ENCODE measurements at regions not wholly inside any gene's neighbourhood (a gene's known extent, or its start where the extent isn't known, plus 50 kb on each side); places are given as distances from the start of the nearest gene placed in this dataset.

DNA sequence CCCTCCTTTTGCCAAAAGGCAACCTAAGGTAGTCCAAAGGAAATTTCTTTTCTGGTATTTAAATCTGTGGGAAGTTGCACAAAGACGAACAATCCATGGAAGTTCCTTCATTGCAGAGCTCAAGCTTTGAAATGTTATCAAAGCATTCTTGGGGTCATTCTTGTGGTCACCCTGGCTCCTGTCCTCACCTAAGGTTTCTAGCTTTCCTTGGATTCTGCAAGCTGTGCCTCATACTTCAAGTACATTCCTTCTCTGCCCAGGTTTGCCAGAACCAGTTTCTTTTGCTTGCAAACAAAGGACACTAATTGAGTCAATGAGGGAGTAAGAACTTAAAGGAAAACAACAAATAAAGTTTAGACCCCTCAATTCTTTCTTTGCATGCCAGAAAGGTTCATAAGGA lies 329.8 kb upstream of the PDZRN3 start:
- no peak for DNase-seq (ENCODE audit: low spot score)

GRCh38 chr3:73952781-73953180 lies 328.0 kb upstream of the PDZRN3 start:
- no peak for DNase-seq (ENCODE audit: low spot score)

DNA sequence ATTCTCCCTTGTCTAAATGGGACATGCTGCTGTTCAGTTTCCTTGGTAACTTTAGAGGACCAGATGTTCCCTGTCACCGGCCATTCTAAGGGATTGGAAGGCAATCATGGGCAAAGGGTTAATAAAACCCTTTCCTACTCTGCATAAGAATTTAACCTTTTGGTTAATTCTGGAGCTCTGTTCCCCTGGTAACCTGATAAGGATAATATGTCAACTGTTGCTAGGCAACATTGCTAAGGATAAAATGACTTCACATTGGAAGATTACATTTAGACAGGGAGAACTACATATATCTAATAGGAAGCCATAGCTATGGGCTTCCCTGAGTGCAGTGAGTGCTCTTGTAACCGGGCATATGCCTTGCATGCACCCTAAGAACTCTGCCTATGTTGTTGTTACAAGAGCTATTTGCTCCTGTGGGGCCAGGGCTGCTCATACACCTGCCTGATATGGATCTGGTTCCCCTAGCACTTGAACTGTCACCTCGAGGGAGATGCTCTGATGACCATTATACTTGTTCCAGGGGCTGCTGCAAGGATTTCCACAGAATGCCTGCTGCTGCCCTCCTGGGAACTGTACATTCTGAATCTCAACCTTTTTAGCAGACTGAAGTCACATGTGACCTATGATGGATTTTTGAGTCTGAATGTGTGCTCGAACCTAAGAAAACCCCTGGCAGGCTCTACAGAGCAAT lies 326.3 kb upstream of the PDZRN3 start:
- DNase-seq (ENCODE audit: low spot score), result no peak

GRCh38 chr3:73945541-73945940 lies 320.8 kb upstream of the PDZRN3 start:
- no peak for DNase-seq (ENCODE audit: low spot score)

DNA sequence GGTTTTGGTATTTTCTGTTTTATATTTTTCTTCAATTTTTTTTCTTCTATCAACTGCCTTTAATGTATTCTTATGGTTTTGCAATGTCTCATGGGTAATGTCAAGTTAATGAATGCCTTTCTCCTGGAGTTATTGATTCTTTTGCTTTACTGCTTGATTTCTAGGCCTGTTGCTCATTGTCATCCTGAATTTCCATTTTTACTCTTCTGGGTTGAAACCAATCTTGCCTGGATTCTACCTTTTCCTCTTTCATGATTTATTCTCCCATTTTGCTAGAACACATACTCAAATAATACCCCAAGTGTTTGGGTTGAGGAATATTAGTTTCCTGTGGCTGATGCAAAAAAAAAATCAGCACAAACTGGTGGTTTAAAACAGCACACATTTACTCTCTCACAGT lies 315.2 kb upstream of the PDZRN3 start:
- no peak for DNase-seq (ENCODE audit: low spot score)

- DNase-seq (ENCODE audit: low spot score), result no peak
Measured at GRCh38 chr3:73933585-73933984, 308.8 kb upstream of the PDZRN3 start.

DNA sequence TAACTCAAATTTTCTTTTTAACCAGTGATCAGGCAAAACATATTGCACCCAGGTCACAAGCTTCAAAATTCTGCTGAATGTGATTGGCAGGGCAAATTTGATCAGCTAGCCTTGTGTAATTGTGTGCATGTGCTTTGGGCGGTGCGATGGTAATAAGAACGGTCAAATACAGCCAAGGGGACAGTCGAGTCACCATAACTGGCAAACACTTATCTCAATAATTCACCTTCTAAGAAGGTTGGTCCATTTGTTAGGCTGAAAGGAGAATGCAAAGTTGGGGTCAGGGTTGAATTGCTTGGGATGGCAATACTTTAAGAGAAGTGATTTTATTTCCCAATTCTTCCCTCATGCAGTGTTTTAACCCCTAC lies 302.4 kb upstream of the PDZRN3 start:
- no peak for DNase-seq (ENCODE audit: low spot score)

GRCh38 chr3:73926360-73927202 lies 301.8 kb upstream of the PDZRN3 start:
- no peak for DNase-seq (ENCODE audit: low spot score)

- no peak for DNase-seq (ENCODE audit: low spot score)
Measured at GRCh38 chr3:73925011-73925410, 300.3 kb upstream of the PDZRN3 start.

- DNase-seq (ENCODE audit: low spot score), result no peak
Measured at GRCh38 chr3:73924048-73924447, 299.3 kb upstream of the PDZRN3 start.

DNA sequence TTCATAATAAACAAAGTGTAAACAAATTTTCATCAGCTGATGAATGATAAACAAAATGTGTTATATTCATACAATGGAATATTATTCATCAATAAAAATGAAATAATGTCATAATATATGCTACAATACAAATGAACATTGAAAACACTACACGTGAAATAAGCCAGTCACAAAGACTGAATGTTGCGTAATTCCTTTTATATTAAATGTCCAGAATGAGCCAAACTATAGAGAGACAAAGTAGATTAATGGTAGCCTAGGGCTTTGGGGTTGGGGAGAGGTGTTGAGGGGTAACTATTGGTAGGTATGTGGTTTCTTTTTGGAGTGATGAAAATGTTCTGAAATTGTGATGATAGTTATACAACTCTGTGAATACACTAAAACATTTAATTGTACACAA lies 292.9 kb upstream of the PDZRN3 start:
- no peak for DNase-seq (ENCODE audit: low spot score)

DNA sequence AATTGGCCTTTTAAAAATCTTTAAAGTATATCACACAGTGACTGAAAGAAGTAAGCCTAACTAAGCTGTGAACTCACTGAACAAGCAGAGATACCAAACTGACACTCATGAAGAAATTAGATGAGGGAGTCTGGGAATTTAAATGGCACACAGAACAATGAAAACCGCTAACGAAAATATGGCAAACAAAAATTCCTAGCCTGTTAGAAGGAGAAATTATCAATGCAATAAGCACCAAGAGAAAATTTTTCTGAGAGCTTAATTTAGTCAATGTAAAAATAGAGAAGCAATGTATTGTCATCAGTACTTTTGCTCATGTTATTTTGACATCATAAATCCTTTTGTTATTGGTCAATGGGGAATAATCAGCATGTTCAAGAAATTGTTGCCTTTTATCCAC lies 291.1 kb upstream of the PDZRN3 start:
- no peak for DNase-seq (ENCODE audit: low spot score)

GRCh38 chr3:73908218-73908617 lies 283.5 kb upstream of the PDZRN3 start:
- no peak for DNase-seq (ENCODE audit: low spot score)

DNA sequence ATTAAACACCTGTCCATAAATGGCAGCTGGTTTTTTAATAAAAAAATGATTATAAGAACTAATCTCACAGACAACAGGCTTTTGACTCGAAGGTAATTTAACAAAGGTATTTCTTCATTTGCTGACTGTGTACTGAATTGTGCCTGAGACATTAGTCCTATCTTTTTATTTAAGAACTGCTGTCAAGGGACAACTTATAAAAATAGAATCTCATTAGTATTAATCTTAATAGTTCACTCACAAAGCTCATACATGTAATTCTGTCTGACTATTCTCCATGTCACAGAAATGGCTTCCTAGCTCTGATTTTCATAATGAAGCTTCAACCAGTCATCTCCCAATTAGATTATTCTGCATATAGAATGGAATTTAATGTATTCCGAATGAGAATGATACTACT lies 276.9 kb upstream of the PDZRN3 start:
- no peak for DNase-seq (ENCODE audit: low spot score)

DNA sequence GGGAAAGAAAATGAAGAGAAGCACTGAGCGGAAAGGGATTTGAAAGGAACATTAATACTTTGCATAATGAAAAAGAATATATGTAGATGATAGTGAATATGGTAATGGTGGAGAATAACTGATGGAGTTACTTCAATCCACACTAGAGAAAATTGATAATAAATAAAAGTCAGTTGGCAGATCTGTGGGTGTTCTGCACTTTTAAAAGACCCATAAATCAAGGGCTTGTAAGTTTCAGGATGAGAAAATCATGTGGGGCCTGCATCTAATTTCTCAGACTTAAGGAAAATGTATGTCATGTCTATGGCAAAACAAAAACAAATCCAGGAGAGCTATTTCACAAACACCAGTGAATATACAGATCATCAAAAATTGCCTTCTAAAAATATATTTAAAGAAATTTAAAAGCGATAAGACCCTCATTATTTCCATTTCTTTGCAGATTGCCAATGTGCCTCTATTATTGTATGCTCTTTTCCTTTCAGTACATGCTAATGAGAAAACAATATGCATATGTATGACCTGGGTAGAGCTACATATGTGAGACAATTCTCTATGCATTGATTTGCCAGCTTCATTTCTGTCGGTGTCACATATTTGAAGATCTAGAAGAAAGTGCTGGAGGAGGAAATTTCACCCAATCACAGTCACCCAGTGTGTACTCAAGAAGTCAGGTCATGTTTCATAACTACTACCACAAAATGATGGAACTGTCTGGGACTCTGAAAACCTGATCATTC lies 269.9 kb upstream of the PDZRN3 start:
- no peak for DNase-seq (ENCODE audit: low spot score)

- DNase-seq (ENCODE audit: low spot score), result no peak
Measured at GRCh38 chr3:73893089-73893488, 268.3 kb upstream of the PDZRN3 start.

- no peak for DNase-seq (ENCODE audit: low spot score)
Measured at GRCh38 chr3:73885862-73886261, 261.1 kb upstream of the PDZRN3 start.

DNA sequence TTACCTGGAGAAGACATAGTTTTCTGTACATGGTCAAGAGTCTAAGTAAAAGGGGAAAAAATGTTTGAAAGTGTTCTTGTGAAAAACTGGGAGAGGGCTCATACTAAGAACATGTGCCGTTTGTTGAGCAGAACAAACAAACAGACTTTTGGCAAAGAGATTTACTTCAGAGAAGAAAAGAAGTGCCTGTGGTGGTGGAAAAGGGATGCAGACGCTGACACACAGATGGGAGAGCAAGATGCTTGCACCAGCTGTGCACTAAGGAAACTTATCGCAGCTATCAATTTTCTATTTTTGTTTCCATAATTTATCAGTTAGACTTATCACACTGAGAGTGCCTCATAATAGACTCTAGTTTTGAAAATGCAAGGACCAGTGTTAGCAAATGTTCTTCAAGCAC lies 259.6 kb upstream of the PDZRN3 start:
- DNase-seq (ENCODE audit: low spot score), result no peak

DNA sequence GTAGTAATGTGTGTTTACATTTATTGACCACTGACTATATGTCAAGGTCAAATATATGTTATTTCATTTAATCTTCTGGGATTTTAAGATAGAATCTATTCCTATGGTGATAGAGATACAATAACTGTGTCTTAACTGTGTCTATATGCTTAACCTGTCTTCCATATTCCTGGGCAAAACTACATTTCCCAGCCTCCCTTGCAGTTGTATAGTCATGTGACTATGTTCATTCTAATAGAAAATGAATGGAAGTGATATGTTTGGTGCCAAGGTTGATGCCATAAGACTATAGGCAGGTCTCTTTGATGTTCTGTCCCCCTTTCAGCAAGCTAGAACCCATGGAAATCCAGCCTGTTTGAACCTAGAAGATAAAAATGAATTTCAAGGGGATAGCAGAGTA lies 258.8 kb upstream of the PDZRN3 start:
- DNase-seq (ENCODE audit: low spot score), result no peak

DNA sequence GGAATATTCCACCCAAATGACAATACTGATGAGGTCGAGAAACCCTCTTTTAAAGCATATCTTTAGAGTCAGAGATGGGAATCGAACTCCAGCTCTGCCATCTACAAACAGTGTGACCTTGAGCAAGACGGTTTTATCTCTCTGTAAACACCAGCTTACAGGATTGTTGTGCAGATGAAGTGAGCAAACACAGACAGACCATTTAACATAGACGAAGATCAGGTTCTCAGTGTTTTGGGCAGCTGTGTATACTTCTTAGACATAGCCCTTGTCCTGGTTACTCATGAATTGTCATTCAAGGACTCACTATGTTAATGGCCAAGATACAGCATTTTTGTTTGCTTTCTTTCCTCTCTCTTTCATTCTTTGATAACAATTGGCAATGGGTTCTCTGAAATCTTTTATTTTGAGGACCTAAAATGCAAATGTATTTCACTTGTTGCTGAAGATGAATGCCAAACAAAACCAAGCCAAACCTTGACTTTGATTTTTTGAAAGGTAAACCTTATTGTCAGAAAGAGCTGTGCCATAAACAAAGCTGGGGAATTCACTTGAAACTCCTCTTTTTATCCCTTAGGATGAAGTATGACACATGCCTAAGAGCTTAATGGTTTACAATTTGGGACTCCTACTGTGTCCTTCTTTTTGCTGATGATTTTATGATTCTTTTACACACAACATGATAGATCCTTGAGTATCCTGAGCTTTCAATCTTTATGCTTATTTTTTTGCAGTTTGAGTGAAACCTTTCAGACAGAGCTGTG lies 250.0 kb upstream of the PDZRN3 start:
- no peak for DNase-seq (ENCODE audit: low spot score)

- DNase-seq (ENCODE audit: low spot score), result no peak
Measured at GRCh38 chr3:73874161-73874560, 249.4 kb upstream of the PDZRN3 start.

GRCh38 chr3:73868688-73869315 lies 244.1 kb upstream of the PDZRN3 start:
- peak; percentile 66 for DNase-seq (ENCODE audit: low spot score)

Measured in AG20443 (cell line).